ENCODE measurements at regions not wholly inside any gene's neighbourhood (a gene's known extent, or its start where the extent isn't known, plus 50 kb on each side); places are given as distances from the start of the nearest gene placed in this dataset.

DNA sequence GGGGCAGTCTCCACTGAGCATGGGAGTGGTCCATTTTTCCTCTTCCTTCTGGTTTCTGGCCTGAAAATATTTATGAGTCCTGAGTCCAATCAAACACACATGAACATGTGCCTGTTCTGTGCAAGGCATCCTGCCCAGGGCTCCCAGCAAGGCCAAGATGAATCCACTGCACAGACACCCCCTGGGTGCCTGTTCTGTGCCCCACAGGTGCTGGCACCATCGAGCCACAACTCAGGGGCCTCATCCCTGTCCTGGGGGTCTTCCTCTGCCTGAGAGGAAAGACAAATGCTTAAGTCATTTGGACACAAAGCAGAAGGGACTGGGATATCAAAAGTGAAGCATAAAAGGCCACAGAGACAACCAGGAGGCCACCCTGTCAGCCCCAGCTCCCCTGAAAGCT lies 87.4 kb upstream of the IQSEC1 start:
- H3K4me3 ChIP-seq, result no peak overlapping the region
- intact Hi-C loops (cut with DNase I; ENCODE audit: low total_unique reads), result no loop called here
- H3K36me3 ChIP-seq, result no peaks in the 10 kb centered on the region
- no peak for TF ChIP-seq POLR2A (IDR thresholded peaks at IDR 0.05)
- 26 to 50% (median 38%) methylated on average over 1 of the region's 1 CpG for WGBS, 5 donors
- H3K27me3 ChIP-seq, result no peaks in the 10 kb centered on the region
- H3K27ac ChIP-seq, result no peak overlapping the region
- H3K9me3 ChIP-seq, result peaks cover 2 to 16% (median 14%) of the 10 kb centered on the region in 4 donors
- no peak for DNase-seq
- H3K4me1 ChIP-seq, result no peaks in the 10 kb centered on the region

DNA sequence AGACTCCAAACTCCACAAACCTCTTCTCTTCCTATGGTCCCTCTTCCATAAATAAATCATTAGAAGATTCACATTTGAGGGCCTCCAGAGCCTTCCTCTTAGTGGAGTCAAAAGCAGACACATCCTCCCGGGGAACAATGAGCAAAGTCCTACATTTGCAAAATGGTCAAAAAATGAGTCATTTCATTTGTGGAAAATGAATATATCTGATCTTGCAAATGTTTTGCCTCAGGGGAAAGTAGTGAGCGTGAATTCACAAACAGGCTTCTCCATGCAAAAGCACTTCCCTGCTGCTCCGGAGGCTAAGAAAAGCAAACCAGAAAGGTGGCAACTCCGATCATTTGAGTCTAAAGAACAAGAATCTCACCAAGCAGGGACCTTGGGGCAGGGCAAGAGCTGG lies 86.7 kb upstream of the IQSEC1 start:
- Histone ChIP-seq H3K27me3 (no peaks in the 10 kb centered on the region), H3K36me3 (no peaks in the 10 kb centered on the region), H3K27ac (no peak overlapping the region), H3K4me3 (no peak overlapping the region), H3K4me1 (no peaks in the 10 kb centered on the region), H3K9me3 (peaks cover 4 to 23% (median 19%) of the 10 kb centered on the region in 4 donors)
- intact Hi-C loops (cut with DNase I; ENCODE audit: low total_unique reads), result no loop called here
- 71 to 83% (median 81%) methylated on average over 4 of the region's 4 CpGs for WGBS, 5 donors
- no peak for DNase-seq
- TF ChIP-seq POLR2AphosphoS5 (IDR thresholded peaks at IDR 0.05) (no peak), EP300 (IDR thresholded peaks at IDR 0.05) (no peak), POLR2A (IDR thresholded peaks at IDR 0.05) (no peak)
- TF ChIP-seq, protein P1, sequence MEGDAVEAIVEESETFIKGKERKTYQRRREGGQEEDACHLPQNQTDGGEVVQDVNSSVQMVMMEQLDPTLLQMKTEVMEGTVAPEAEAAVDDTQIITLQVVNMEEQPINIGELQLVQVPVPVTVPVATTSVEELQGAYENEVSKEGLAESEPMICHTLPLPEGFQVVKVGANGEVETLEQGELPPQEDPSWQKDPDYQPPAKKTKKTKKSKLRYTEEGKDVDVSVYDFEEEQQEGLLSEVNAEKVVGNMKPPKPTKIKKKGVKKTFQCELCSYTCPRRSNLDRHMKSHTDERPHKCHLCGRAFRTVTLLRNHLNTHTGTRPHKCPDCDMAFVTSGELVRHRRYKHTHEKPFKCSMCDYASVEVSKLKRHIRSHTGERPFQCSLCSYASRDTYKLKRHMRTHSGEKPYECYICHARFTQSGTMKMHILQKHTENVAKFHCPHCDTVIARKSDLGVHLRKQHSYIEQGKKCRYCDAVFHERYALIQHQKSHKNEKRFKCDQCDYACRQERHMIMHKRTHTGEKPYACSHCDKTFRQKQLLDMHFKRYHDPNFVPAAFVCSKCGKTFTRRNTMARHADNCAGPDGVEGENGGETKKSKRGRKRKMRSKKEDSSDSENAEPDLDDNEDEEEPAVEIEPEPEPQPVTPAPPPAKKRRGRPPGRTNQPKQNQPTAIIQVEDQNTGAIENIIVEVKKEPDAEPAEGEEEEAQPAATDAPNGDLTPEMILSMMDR (IDR thresholded peaks at IDR 0.05), result no peak

DNA sequence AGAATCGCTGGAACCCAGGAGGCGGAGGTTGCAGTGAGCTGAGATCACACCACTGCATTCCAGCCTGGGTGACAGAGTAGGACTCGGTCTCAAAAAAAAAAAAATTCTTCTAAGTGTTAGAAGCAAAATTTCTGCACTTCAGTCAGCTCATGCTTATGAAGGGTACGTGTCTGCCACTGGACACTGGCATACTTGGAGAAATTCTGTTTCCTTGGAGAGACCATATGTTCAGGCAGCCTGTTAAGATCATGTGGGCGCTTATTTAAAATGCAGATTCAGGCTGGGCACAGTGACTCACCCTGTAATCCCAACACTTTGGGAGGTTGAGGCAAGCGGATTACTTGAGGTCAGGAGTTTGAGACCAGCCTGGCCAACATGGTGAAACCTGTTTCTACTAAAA lies 85.6 kb upstream of the IQSEC1 start:
- TF ChIP-seq POLR2A (IDR thresholded peaks at IDR 0.05) (no peak), POLR2AphosphoS5 (IDR thresholded peaks at IDR 0.05) (no peak), EP300 (IDR thresholded peaks at IDR 0.05) (no peak)
- TF ChIP-seq, protein P1 (IDR thresholded peaks at IDR 0.05), result no peak
- intact Hi-C loops (cut with DNase I; ENCODE audit: low total_unique reads), result no loop called here
- Histone ChIP-seq H3K27ac (no peak overlapping the region), H3K27me3 (peaks cover 0 to 3% (median 0%) of the 10 kb centered on the region in 3 donors), H3K4me3 (no peak overlapping the region), H3K9me3 (peaks cover 4 to 24% (median 19%) of the 10 kb centered on the region in 4 donors), H3K4me1 (no peaks in the 10 kb centered on the region), H3K36me3 (no peaks in the 10 kb centered on the region)
- no peak for DNase-seq
- 88 to 96% (median 89%) methylated on average over 6 of the region's 6 CpGs for WGBS, 5 donors

DNA sequence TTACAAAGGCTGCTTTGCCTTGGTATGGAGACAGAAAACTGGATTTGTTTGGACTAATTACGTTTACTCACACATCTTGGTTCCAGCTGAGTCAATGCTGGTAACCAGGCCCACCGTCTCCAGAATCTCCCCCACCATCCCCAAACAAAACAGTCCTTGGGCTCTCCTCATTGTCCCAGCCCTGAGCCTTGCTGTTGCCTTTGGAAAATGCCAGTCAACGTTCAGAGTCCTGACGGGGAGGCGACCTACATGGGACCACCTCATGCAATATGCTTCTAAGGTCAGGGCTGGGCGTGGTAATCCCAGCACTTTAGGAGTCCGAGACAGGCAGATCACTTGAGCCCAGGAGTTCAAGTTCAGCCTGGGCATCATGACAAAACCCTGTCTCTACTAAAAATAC lies 85.2 kb upstream of the IQSEC1 start:
- H3K9me3 ChIP-seq, result peaks cover 4 to 24% (median 19%) of the 10 kb centered on the region in 4 donors
- H3K4me3 ChIP-seq, result no peak overlapping the region
- H3K4me1 ChIP-seq, result no peaks in the 10 kb centered on the region
- 51 to 69% (median 60%) methylated on average over 6 to 7 of the region's 7 CpGs for WGBS, 5 donors
- DNase-seq, result no peak
- TF ChIP-seq POLR2A (IDR thresholded peaks at IDR 0.05), result no peak
- TF ChIP-seq, protein P1 (IDR thresholded peaks at IDR 0.05), result no peak
- no peak for TF ChIP-seq POLR2AphosphoS5 (IDR thresholded peaks at IDR 0.05)
- no peak for TF ChIP-seq EP300 (IDR thresholded peaks at IDR 0.05)
- H3K27me3 ChIP-seq, result peaks cover 0 to 8% (median 0%) of the 10 kb centered on the region in 3 donors
- H3K27ac ChIP-seq, result no peak overlapping the region
- intact Hi-C loops (cut with DNase I; ENCODE audit: low total_unique reads), result no loop called here
- no peaks in the 10 kb centered on the region for H3K36me3 ChIP-seq

DNA sequence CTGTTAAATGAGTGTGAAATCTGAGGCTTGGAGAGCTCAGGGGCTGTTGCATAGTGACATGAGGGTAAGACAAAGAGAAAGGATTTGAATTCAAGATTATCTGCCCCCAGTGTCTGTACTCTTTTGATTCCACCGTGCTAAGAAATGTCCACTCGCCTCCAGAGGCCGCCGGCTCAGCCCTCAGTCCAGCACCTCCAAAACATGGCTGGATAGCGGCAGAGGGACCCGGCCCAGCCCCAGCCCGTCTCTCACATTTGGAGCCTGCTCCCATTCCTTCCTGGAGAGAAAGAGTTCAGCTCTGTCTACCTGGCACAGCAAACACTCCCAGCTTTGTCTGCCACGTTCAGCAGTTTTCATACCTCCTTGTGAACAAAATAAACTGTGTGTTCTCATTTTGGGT lies 84.8 kb upstream of the IQSEC1 start:
- H3K27ac ChIP-seq, result no peak overlapping the region
- intact Hi-C loops (cut with DNase I; ENCODE audit: low total_unique reads), result no loop called here
- peaks cover 4 to 24% (median 19%) of the 10 kb centered on the region in 4 donors for H3K9me3 ChIP-seq
- no peak for DNase-seq
- H3K36me3 ChIP-seq, result no peaks in the 10 kb centered on the region
- no peaks in the 10 kb centered on the region for H3K4me1 ChIP-seq
- H3K4me3 ChIP-seq, result no peak overlapping the region
- WGBS, 5 donors, result 66 to 71% (median 70%) methylated on average over 8 of the region's 8 CpGs
- H3K27me3 ChIP-seq, result peaks cover 0 to 12% (median 0%) of the 10 kb centered on the region in 3 donors
- TF ChIP-seq, protein P1 (IDR thresholded peaks at IDR 0.05), result no peak
- TF ChIP-seq EP300 (IDR thresholded peaks at IDR 0.05), result no peak
- no peak for TF ChIP-seq POLR2A (IDR thresholded peaks at IDR 0.05)
- TF ChIP-seq POLR2AphosphoS5 (IDR thresholded peaks at IDR 0.05), result no peak

All from stomach (tissue), 8 donors.